ENCODE measurements at regions not wholly inside any gene's neighbourhood (a gene's known extent, or its start where the extent isn't known, plus 50 kb on each side); places are given as distances from the start of the nearest gene placed in this dataset.

DNA sequence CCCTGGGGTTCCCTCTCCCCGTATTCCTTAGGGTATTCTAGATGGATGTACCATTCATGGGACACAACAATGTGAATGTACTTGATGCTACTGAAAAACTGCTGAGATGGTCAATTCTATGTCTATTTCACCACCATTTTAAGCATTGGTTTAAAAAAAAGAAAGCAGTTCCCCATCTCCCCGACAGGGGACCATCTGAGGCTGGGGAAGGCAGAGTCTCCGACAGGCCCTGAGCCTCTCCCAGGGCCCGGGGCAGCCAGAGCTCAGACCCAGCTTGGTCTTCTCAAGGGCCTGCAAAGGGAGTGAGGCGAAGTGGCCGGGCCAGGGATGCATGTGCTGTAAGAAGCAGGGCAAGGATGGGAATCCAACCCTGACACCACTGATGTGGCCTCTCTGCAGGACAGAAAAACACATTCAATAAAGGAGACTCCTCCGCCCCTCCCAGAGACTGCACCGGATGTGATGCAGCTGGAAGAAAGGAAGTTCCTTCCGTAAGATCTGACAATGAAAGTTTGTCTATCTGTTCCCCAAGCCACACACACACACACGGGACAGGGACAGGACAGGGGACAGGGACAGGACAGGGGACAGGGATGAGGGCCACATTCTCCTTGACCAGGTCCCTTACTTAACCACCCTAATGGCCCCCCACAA is 234.1 kb downstream of the BCL11B start:
- Histone ChIP-seq H3K4me1 (ENCODE audit: insufficient read depth, low read length) (peaks cover 40% of the 10 kb centered on the region), H3K27me3 (ENCODE audit: insufficient read depth, low read length) (no peaks in the 10 kb centered on the region), H3K9me3 (ENCODE audit: low read depth, low read length) (no peaks in the 10 kb centered on the region), H3K4me3 (ENCODE audit: low read length) (no peak overlapping the region)

DNA sequence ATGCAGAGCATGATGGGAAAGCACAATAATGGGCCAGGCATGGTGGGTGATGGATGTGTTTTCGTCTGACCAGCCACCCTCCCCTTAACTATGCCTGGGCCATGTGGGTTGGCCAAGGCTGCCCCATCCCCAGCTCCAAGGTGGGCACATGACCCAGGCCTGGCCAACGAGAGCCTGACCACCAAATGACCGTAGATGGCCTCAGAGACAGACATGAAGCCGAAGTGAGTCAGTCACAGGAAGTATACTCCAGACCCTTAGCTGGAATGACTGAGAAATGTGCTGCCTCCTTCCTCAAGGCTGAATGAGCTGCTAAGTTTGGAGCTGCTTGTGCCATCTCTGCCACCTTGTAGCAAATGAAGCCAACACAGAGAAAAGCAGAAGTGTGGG is 233.6 kb downstream of the BCL11B start:
- no peak overlapping the region for H3K4me3 ChIP-seq (ENCODE audit: low read length)
- peaks cover 40% of the 10 kb centered on the region for H3K4me1 ChIP-seq (ENCODE audit: insufficient read depth, low read length)
- H3K27me3 ChIP-seq (ENCODE audit: insufficient read depth, low read length), result no peaks in the 10 kb centered on the region
- no peaks in the 10 kb centered on the region for H3K9me3 ChIP-seq (ENCODE audit: low read depth, low read length)

DNA sequence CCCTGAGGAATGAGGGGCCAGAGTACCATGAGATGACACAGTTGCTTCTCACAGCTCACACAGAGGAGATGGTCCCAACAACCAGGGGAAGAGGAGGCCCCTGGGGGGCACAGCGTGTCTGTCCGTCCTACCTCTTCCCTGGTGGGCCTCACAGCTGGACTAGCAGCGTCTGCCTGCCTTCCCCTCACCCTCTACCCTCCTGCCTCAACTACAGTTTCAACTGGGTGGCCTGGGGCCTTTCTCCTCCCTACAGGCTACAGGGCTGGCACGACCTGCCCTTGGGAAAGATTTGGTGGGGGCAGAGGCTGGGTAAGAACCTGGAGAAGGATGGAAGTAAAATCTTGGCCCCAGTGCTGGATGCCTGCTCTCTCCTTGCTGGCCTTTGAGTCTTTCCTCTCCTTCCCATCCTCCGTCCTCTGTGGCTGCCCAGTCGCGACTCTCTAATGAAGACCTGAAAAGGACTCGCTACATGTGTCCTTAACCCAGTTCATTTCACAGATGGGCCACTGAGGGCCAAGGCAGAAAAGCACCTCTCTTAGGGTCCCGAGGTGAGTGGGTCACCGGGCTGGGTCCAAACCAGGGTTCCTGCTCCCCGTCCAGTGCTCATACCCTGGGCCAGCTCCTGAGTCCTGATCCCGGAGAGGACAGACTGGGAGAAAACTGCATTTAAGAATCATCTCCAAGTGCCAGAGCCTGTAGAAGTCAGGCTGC is 232.5 kb downstream of the BCL11B start:
- no peaks in the 10 kb centered on the region for H3K27me3 ChIP-seq (ENCODE audit: insufficient read depth, low read length)
- H3K4me1 ChIP-seq (ENCODE audit: insufficient read depth, low read length), result peaks cover 40% of the 10 kb centered on the region
- H3K4me3 ChIP-seq (ENCODE audit: low read length), result no peak overlapping the region
- H3K9me3 ChIP-seq (ENCODE audit: low read depth, low read length), result no peaks in the 10 kb centered on the region

DNA sequence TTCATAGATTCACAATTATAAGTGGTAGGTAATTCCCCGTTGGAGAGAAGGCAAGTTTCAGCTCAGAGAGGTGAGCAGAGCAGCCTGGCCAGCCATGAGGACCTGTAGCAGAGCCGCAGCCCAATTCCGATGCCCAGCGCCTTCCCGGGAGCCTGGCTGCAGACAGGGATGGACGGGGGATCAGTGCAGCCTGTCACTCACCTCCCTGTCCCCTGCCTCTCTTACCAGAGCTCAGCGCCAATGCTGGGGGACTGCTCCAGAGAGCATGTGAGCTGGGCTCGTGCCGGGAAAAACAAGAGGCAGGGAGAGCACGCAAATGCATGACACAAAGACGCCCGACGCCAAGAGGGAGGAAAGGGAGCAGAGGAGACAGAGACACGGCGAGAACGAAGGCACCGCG is 231.9 kb downstream of the BCL11B start:
- Histone ChIP-seq H3K4me1 (ENCODE audit: insufficient read depth, low read length) (peaks cover 35% of the 10 kb centered on the region), H3K9me3 (ENCODE audit: low read depth, low read length) (no peaks in the 10 kb centered on the region), H3K27me3 (ENCODE audit: insufficient read depth, low read length) (no peaks in the 10 kb centered on the region), H3K4me3 (ENCODE audit: low read length) (no peak overlapping the region)

DNA sequence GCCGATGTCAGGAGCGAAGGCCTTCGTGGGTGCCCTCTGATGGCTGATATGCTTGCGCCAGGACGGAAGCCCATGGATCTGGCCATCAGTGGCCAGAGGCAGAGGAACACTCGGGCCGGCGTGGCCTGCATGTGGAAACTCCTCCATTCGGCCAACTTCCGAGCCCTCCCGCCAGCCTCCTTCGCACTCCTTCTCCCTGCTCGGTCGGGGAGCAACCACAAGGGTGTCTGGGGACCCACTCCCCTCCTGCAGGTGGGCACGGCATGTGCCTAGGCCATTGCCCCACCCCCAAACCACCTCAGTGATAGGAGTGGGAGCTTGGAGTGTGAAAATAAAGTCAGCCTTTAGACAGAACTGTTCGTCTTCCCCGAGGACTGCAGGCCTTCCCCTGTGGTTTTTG is 231.3 kb downstream of the BCL11B start:
- no peak overlapping the region for H3K4me3 ChIP-seq (ENCODE audit: low read length)
- no peaks in the 10 kb centered on the region for H3K27me3 ChIP-seq (ENCODE audit: insufficient read depth, low read length)
- H3K4me1 ChIP-seq (ENCODE audit: insufficient read depth, low read length), result peaks cover 28% of the 10 kb centered on the region
- no peaks in the 10 kb centered on the region for H3K9me3 ChIP-seq (ENCODE audit: low read depth, low read length)

DNA sequence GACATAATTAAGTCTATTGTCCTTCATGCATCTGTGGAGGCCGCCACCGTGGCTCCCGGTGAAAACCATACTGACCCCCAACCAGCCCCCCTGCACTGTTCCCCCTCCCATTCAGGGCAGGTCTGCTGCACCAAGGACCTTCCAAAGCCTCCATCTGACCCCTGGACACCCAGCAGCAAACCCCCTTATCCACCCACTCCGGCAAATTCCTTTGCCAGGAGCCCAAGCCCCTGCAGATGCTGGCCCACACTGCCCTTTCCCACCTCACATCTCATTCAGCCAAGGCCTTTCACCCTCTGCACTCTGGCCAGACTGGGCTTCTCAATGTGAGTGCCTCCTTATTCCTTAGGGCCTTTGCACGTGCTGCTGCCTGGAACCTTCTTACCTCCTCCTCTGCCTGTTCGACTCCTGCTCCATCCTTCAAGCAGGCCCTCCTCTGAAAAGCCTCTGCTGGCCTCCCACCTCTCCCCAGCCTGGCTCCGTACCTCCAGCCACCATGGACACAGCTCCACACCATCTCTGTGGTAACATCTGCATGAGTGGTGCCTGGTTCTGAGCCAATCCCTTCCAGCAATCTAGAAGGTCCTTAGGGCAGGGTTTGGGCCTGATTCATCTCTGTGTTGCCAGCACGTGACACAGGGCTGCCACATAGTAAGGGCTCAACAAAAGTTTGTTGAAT is 230.7 kb downstream of the BCL11B start:
- H3K27me3 ChIP-seq (ENCODE audit: insufficient read depth, low read length), result no peaks in the 10 kb centered on the region
- H3K9me3 ChIP-seq (ENCODE audit: low read depth, low read length), result no peaks in the 10 kb centered on the region
- H3K4me3 ChIP-seq (ENCODE audit: low read length), result no peak overlapping the region

DNA sequence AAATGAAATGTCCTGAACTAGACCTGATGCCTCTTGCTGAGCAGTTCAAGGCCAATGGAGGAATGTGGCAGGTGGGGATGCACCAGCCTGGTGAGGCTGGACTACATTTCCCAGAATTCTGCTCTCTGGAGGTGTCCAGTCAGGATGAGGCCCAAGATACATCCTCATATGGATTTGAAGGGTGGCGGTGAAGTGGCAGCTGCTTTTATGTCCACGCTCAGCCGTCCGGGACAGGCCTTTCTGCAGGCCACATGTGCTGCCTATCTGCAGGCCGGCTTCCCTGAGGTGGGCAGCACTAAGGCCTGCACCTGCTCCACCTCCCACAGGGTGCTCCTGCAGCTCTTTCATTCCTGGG is 230.2 kb downstream of the BCL11B start:
- H3K4me3 ChIP-seq (ENCODE audit: low read length), result no peak overlapping the region
- no peaks in the 10 kb centered on the region for H3K27me3 ChIP-seq (ENCODE audit: insufficient read depth, low read length)
- H3K4me1 ChIP-seq (ENCODE audit: insufficient read depth, low read length), result peaks cover 20% of the 10 kb centered on the region
- no peaks in the 10 kb centered on the region for H3K9me3 ChIP-seq (ENCODE audit: low read depth, low read length)

More for the DNA sequence above, 230.7 kb downstream of the BCL11B start:
- peaks cover 25% of the 10 kb centered on the region for H3K4me1 ChIP-seq (ENCODE audit: insufficient read depth, low read length)

DNA sequence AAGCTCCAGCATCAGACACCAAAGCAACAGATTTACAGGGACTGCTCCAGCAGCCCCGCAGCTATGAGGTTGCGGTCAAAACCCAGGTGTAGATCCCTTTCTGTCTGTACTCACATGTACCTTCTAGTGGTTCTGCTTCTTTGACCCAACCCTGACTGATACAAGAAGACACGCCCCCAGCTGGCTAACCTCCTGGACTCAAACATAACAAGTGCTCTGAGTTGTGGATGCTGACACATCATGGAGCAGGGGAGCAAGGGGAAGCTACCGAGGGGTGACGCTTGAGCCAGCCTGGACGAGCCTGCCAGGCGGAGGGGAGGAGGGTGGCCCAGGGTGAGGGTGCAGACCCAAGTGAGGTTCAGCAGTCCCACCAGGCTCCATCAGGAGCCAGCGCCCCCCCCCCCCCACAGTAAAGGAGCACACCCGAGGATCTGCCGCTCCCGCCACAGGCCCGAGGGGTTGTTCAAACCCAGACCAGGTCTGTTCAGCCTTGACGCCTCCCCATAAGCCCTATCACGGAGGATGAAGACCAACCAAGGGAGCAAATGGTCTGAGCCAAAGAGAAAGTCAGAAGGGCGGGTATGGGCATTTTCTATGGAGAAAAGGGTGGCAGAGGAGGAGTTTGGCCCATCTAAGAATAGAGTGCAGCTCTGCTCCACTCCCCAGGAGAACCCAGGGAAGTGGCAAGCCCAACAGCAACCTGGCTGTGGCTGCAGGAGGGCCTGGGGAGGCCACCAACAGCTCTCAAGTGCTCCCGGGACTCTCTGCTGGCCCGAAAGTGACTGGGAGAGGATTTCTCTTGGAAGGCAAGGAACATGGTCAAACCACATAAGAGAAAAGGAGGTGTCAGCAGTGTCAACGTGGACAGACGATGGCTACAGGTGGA is 229.4 kb downstream of the BCL11B start:
- Histone ChIP-seq H3K4me3 (ENCODE audit: low read length) (no peak overlapping the region), H3K4me1 (ENCODE audit: insufficient read depth, low read length) (peaks cover 16% of the 10 kb centered on the region), H3K27me3 (ENCODE audit: insufficient read depth, low read length) (no peaks in the 10 kb centered on the region), H3K9me3 (ENCODE audit: low read depth, low read length) (no peaks in the 10 kb centered on the region)

DNA sequence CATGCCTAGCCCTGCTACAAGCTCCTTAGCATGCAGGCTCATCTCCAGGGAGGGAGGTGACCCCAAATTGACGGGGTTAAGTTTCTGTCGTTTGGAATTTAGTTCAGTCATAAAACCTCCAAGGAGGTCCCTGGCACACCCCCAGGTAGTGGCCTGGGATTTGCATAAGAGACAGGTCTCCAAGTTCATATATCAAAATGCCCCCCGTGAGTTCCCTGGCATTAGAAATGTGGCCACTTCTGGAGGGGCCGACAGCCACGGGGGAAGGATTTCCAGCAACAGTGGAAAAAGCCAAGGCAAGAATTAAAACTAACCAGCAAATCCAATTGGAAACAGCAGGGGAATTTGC is 228.8 kb downstream of the BCL11B start:
- H3K4me3 ChIP-seq (ENCODE audit: low read length), result no peak overlapping the region
- no peaks in the 10 kb centered on the region for H3K9me3 ChIP-seq (ENCODE audit: low read depth, low read length)
- peaks cover 10% of the 10 kb centered on the region for H3K4me1 ChIP-seq (ENCODE audit: insufficient read depth, low read length)
- no peaks in the 10 kb centered on the region for H3K27me3 ChIP-seq (ENCODE audit: insufficient read depth, low read length)

DNA sequence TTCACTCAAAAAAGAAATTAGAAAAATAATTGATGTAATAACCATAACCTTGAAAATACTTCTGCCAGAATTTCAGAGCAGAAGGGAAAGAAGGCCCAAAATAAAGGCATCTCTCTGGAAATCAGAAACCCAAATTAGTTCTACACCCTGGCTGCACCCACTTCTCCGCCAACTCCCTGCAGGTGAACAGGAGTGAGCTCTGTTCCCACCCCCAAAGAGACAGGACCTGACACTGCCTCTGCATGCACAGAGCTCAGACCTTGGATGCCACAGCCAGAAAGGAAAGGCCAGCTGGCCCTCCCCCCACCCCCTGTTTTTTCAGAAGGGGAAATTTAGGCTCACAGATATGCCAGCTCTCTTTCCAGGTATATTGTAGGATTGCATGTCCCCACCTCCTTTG is 228.2 kb downstream of the BCL11B start:
- H3K4me1 ChIP-seq (ENCODE audit: insufficient read depth, low read length), result peaks cover 7% of the 10 kb centered on the region
- H3K9me3 ChIP-seq (ENCODE audit: low read depth, low read length), result no peaks in the 10 kb centered on the region
- no peaks in the 10 kb centered on the region for H3K27me3 ChIP-seq (ENCODE audit: insufficient read depth, low read length)
- H3K4me3 ChIP-seq (ENCODE audit: low read length), result no peak overlapping the region

DNA sequence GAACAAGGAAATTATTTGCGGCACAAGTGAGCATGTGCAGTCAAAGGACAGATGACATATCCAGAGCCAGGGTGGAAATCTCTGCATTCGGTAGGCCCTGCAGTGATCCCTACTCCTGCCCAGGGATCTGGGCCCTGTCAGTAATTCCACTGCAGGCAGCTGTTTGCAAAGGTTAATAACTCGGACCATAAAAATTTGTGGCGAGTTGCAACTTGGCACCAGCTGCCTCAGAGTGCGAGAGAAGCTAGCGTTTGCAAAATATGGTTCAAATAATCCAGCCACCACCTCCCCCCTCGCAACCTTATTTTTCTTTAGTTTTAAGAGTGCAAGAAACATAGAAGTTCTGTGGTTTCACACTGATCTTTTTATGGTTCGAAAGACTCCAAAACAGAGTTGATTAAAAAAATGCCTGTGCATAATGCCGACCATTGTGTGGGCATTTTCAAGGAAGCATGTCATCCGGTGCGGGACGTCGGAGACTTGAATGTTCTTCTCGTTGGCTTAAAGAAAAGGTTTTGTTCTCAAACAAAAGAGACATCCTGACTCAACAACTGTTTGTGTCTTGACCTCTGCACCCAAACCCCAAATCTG is 224.5 kb downstream of the BCL11B start:
- Histone ChIP-seq H3K4me3 (ENCODE audit: low read length) (no peak overlapping the region), H3K9me3 (ENCODE audit: low read depth, low read length) (peaks cover 9% of the 10 kb centered on the region), H3K4me1 (ENCODE audit: insufficient read depth, low read length) (peaks cover 7% of the 10 kb centered on the region), H3K27me3 (ENCODE audit: insufficient read depth, low read length) (no peaks in the 10 kb centered on the region)

DNA sequence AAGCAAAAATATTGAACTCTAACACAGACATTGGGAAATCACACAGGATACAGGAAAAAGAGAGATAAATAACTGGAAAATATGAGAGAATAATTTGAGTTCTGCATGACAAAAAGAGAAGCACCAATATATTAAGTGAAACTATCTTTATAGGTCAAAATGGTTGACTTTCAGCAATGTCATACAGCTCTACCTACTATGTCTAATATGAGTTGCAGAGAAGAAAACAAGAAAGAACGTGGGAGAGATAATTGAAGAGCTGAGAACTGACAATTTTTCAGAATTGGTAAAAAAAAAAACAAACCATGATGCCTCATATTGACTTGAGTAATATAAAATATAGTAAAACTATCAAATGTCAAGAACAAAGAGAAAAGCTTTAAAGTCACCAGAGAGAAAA is 221.7 kb downstream of the BCL11B start:
- Histone ChIP-seq H3K9me3 (ENCODE audit: low read depth, low read length) (peaks cover 17% of the 10 kb centered on the region), H3K4me1 (ENCODE audit: insufficient read depth, low read length) (peaks cover 8% of the 10 kb centered on the region)

DNA sequence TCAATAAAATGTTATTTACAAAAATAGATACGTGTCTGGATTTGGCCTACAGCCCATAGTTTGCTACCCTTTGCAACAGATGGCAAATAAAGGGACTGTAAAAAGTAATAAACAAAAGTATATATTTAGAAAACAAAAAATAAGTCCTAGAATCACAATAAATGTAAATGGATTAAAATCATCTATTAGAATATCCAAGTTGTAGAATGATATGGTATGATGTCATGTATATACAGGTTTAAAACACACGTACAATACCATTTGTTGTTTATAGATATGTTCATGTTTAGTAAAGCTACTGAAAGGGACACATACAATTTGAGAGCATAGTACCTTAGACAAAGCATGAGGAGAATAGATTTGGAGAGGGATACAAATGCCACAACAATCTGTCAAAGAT is 219.5 kb downstream of the BCL11B start:
- no peaks in the 10 kb centered on the region for H3K27me3 ChIP-seq (ENCODE audit: insufficient read depth, low read length)
- H3K4me1 ChIP-seq (ENCODE audit: insufficient read depth, low read length), result peaks cover 8% of the 10 kb centered on the region
- peaks cover 17% of the 10 kb centered on the region for H3K9me3 ChIP-seq (ENCODE audit: low read depth, low read length)
- H3K4me3 ChIP-seq (ENCODE audit: low read length), result no peak overlapping the region

More for the DNA sequence above, 221.7 kb downstream of the BCL11B start:
- no peak overlapping the region for H3K4me3 ChIP-seq (ENCODE audit: low read length)
- no peaks in the 10 kb centered on the region for H3K27me3 ChIP-seq (ENCODE audit: insufficient read depth, low read length)

DNA sequence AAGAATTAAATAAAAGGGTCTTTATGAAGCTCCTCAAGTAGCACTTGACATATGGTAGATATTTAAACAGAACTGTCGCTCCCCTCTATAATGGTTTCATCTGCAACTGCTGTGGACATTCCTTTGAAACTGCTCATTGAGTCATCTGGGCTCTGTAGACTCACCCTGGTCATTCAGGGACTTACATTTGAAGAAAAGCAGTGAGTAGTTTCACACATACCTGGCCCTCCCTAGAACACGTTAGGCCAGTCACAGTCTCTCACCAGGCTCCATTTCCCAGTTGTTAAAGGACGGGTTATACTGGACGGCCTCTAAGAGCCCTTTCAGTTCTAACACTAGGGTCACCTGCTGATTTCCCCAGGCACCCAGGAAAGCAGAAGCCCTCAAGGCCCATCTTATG is 217.0 kb downstream of the BCL11B start:
- Histone ChIP-seq H3K27me3 (ENCODE audit: insufficient read depth, low read length) (no peaks in the 10 kb centered on the region), H3K4me3 (ENCODE audit: low read length) (no peak overlapping the region), H3K9me3 (ENCODE audit: low read depth, low read length) (peaks cover 17% of the 10 kb centered on the region), H3K4me1 (ENCODE audit: insufficient read depth, low read length) (peaks cover 8% of the 10 kb centered on the region)

DNA sequence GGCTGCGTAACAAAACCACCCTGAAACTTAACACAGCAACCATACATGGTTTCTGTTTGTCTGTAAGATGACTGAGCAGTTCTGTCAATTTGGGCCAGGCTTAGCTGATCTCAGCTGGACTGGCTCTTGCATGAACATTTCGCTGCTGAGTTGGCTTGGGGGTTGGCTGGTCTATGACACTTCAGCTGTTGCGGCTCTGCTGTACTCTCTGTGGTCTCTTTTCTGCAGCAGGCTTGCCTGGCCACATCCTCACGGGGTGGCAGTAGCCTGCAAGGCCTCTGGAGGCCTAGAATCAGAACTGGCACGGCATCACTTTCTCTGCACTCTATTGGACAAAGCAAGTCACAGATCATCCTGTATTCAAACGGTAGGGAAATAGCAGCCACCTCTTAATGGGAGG is 216.2 kb downstream of the BCL11B start:
- Histone ChIP-seq H3K4me3 (ENCODE audit: low read length) (no peak overlapping the region), H3K9me3 (ENCODE audit: low read depth, low read length) (peaks cover 17% of the 10 kb centered on the region), H3K4me1 (ENCODE audit: insufficient read depth, low read length) (peaks cover 8% of the 10 kb centered on the region), H3K27me3 (ENCODE audit: insufficient read depth, low read length) (no peaks in the 10 kb centered on the region)
